HepG2 (cell line): ENCODE measurements at regions not wholly inside any gene's neighbourhood (a gene's known extent, or its start where the extent isn't known, plus 50 kb on each side); places are given as distances from the start of the nearest gene placed in this dataset.

Experiments
- ETV6 ChIP-seq: sonication (generic); formaldehyde crosslinking; conservative IDR thresholded peaks from 2 replicates; pipeline ENCODE4 v1.4.0; 2020; ENCODE audit warnings: missing genetic modification reagents
- GZF1 ChIP-seq: sonication (generic); formaldehyde crosslinking; IDR thresholded peaks from 2 replicates; pipeline ENCODE4 v1.5.1; 2020; ENCODE audit warnings: mild to moderate bottlenecking, missing genetic modification reagents
- HHEX ChIP-seq: IDR thresholded peaks from 2 replicates; pipeline ENCODE4 v1.6.1; 2016; ENCODE audit warnings: control low read depth
- HNRNPK ChIP-seq: fragments of 200-400 bp; formaldehyde crosslinking; IDR thresholded peaks from 2 replicates; pipeline ENCODE4 v1.6.1; 2018; ENCODE audit warnings: low read length, low read depth, moderate library complexity, mild to moderate bottlenecking; ENCODE audit not compliant: poor library complexity, severe bottlenecking
- IRF2 ChIP-seq: IDR thresholded peaks from 2 replicates; pipeline ENCODE4 v1.6.1; 2018; ENCODE audit warnings: missing genetic modification reagents, missing compliant biosample characterization
- SP4 ChIP-seq: sonication (generic); formaldehyde crosslinking; IDR thresholded peaks from 2 replicates; pipeline ENCODE4 v1.8.1; 2023; ENCODE audit warnings: mild to moderate bottlenecking, missing genetic modification reagents
- TCF12 ChIP-seq, 2 experiments: fragments of 450-650 bp in 1 of 2; sonication (generic) in 1 of 2; formaldehyde crosslinking in 1 of 2; IDR thresholded peaks; 2 replicates each; pipeline versions ENCODE4 v1.6.1 to v1.8.0; 2017 to 2022; ENCODE audit warnings: antibody characterized with exemption in 1 of 2, mild to moderate bottlenecking in 1 of 2, missing genetic modification reagents in 1 of 2, moderate library complexity in 1 of 2
- TGIF2 ChIP-seq: IDR thresholded peaks from 2 replicates; pipeline ENCODE4 v1.6.1; 2016; ENCODE audit warnings: control low read depth, missing compliant biosample characterization
- ZNF644 ChIP-seq: IDR thresholded peaks from 2 replicates; pipeline ENCODE4 v1.6.1; 2016; ENCODE audit warnings: low read depth
- ZNF781 ChIP-seq: sonication (generic); formaldehyde crosslinking; IDR thresholded peaks from 2 replicates; pipeline ENCODE4 v1.5.1; 2020; ENCODE audit warnings: borderline replicate concordance, mild to moderate bottlenecking, missing genetic modification reagents; ENCODE audit errors: not compliant biosample characterization
- ZNF891 ChIP-seq: sonication (generic); formaldehyde crosslinking; IDR thresholded peaks from 2 replicates; pipeline ENCODE4 v1.5.0; 2020; ENCODE audit warnings: mild to moderate bottlenecking, missing genetic modification reagents
- TF ChIP-seq, protein P1 (sequence below): sonication (generic); formaldehyde crosslinking; IDR thresholded peaks from 2 replicates; pipeline ENCODE4 v1.5.0; 2020; ENCODE audit warnings: mild to moderate bottlenecking, missing genetic modification reagents, borderline replicate concordance
- TF ChIP-seq, protein P2 (sequence below): sonication (generic); formaldehyde crosslinking; IDR thresholded peaks from 2 replicates; pipeline ENCODE4 v1.4.0; 2020; ENCODE audit warnings: missing genetic modification reagents, borderline replicate concordance
- TF ChIP-seq, protein P3 (sequence below): IDR thresholded peaks from 2 replicates; pipeline ENCODE4 v1.4.0; 2020; ENCODE audit warnings: mild to moderate bottlenecking, missing genetic modification reagents
- TF ChIP-seq, protein P4 (sequence below): sonication (generic); formaldehyde crosslinking; IDR thresholded peaks from 2 replicates; pipeline ENCODE4 v1.5.0; 2020; ENCODE audit warnings: missing genetic modification reagents
- TF ChIP-seq, protein P5 (sequence below): sonication (generic); formaldehyde crosslinking; IDR thresholded peaks from 2 replicates; pipeline ENCODE4 v1.9.0; 2021; ENCODE audit warnings: missing genetic modification reagents, borderline replicate concordance

DNA sequence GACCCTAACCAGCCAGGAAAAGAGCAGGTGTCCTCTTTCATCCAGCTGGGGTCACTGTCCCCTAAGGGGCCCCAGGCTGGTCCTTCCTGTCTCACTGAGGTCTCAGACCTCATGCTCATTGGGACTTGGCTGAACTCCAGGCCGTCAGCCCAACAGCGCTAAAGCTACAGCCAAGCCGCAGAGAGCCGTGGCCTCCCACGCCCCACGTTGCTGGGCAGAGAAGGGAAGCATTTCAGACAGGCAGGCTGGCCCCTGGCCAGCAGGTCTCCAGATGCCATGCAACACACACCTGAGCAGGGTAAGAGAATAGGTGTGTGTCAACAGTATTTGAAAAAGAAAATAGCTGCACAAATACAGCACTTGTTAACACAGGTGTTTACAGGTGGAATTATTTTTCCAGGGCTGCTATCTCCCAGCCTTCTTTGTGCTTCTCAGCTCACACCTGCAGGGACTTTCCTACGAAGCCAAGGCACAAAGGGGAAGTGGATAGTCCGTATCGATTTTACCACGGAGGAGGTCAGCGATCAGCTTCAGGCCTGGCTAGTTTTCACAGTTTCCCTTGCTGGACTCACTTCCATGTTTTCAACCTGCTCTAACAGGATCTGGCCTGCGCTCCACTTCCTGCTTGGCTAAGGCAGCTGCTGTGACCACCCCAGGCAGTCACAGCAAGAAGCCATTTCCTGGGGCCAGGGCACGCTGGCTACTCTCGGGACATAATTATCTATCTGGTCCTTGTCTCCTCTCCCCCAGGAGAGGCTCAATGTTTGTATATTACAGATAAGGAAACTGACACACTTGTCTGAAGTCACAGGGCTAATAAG is 156.1 kb upstream of the ID2 start (continued):
- TF ChIP-seq, protein P1, sequence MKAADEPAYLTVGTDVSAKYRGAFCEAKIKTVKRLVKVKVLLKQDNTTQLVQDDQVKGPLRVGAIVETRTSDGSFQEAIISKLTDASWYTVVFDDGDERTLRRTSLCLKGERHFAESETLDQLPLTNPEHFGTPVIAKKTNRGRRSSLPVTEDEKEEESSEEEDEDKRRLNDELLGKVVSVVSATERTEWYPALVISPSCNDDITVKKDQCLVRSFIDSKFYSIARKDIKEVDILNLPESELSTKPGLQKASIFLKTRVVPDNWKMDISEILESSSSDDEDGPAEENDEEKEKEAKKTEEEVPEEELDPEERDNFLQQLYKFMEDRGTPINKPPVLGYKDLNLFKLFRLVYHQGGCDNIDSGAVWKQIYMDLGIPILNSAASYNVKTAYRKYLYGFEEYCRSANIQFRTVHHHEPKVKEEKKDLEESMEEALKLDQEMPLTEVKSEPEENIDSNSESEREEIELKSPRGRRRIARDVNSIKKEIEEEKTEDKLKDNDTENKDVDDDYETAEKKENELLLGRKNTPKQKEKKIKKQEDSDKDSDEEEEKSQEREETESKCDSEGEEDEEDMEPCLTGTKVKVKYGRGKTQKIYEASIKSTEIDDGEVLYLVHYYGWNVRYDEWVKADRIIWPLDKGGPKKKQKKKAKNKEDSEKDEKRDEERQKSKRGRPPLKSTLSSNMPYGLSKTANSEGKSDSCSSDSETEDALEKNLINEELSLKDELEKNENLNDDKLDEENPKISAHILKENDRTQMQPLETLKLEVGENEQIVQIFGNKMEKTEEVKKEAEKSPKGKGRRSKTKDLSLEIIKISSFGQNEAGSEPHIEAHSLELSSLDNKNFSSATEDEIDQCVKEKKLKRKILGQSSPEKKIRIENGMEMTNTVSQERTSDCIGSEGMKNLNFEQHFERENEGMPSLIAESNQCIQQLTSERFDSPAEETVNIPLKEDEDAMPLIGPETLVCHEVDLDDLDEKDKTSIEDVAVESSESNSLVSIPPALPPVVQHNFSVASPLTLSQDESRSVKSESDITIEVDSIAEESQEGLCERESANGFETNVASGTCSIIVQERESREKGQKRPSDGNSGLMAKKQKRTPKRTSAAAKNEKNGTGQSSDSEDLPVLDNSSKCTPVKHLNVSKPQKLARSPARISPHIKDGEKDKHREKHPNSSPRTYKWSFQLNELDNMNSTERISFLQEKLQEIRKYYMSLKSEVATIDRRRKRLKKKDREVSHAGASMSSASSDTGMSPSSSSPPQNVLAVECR: peak; percentile 77; the same call in 1 of the 2 replicates
- TF ChIP-seq SP4 (peak; percentile 74; the same call in 1 of the 2 replicates), HNRNPK (no peak), TGIF2 (CRISPR knock-in tag) (peak; percentile 47), ZNF644 (CRISPR knock-in tag) (peak; percentile 82), ZNF891 (CRISPR knock-in tag) (peak; percentile 72; the same call in 1 of the 2 replicates), IRF2 (CRISPR knock-in tag) (peak; percentile 78), ZNF781 (CRISPR knock-in tag) (peak; percentile 70), GZF1 (CRISPR knock-in tag) (no peak), ETV6 (0 out of 2 replicates have a peak, but pooled peaks have one; percentile 11), HHEX (no peak), TCF12 (IDR thresholded peaks at IDR 0.05) (no peak), TCF12 (CRISPR knock-in tag; IDR thresholded peaks at IDR 0.05) (no peak)
- TF ChIP-seq, protein P2, sequence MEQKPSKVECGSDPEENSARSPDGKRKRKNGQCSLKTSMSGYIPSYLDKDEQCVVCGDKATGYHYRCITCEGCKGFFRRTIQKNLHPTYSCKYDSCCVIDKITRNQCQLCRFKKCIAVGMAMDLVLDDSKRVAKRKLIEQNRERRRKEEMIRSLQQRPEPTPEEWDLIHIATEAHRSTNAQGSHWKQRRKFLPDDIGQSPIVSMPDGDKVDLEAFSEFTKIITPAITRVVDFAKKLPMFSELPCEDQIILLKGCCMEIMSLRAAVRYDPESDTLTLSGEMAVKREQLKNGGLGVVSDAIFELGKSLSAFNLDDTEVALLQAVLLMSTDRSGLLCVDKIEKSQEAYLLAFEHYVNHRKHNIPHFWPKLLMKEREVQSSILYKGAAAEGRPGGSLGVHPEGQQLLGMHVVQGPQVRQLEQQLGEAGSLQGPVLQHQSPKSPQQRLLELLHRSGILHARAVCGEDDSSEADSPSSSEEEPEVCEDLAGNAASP (CRISPR knock-in tag): peak; percentile 92
- TF ChIP-seq, protein P3, sequence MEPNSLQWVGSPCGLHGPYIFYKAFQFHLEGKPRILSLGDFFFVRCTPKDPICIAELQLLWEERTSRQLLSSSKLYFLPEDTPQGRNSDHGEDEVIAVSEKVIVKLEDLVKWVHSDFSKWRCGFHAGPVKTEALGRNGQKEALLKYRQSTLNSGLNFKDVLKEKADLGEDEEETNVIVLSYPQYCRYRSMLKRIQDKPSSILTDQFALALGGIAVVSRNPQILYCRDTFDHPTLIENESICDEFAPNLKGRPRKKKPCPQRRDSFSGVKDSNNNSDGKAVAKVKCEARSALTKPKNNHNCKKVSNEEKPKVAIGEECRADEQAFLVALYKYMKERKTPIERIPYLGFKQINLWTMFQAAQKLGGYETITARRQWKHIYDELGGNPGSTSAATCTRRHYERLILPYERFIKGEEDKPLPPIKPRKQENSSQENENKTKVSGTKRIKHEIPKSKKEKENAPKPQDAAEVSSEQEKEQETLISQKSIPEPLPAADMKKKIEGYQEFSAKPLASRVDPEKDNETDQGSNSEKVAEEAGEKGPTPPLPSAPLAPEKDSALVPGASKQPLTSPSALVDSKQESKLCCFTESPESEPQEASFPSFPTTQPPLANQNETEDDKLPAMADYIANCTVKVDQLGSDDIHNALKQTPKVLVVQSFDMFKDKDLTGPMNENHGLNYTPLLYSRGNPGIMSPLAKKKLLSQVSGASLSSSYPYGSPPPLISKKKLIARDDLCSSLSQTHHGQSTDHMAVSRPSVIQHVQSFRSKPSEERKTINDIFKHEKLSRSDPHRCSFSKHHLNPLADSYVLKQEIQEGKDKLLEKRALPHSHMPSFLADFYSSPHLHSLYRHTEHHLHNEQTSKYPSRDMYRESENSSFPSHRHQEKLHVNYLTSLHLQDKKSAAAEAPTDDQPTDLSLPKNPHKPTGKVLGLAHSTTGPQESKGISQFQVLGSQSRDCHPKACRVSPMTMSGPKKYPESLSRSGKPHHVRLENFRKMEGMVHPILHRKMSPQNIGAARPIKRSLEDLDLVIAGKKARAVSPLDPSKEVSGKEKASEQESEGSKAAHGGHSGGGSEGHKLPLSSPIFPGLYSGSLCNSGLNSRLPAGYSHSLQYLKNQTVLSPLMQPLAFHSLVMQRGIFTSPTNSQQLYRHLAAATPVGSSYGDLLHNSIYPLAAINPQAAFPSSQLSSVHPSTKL (CRISPR knock-in tag): peak; percentile 84
- TF ChIP-seq, protein P4, sequence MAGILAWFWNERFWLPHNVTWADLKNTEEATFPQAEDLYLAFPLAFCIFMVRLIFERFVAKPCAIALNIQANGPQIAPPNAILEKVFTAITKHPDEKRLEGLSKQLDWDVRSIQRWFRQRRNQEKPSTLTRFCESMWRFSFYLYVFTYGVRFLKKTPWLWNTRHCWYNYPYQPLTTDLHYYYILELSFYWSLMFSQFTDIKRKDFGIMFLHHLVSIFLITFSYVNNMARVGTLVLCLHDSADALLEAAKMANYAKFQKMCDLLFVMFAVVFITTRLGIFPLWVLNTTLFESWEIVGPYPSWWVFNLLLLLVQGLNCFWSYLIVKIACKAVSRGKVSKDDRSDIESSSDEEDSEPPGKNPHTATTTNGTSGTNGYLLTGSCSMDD (CRISPR knock-in tag): no peak
- TF ChIP-seq, protein P5, sequence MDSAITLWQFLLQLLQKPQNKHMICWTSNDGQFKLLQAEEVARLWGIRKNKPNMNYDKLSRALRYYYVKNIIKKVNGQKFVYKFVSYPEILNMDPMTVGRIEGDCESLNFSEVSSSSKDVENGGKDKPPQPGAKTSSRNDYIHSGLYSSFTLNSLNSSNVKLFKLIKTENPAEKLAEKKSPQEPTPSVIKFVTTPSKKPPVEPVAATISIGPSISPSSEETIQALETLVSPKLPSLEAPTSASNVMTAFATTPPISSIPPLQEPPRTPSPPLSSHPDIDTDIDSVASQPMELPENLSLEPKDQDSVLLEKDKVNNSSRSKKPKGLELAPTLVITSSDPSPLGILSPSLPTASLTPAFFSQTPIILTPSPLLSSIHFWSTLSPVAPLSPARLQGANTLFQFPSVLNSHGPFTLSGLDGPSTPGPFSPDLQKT (CRISPR knock-in tag): no peak
